B cell (primary cell): ENCODE measurements at regions not wholly inside any gene's neighbourhood (a gene's known extent, or its start where the extent isn't known, plus 50 kb on each side); places are given as distances from the start of the nearest gene placed in this dataset.

Experiments used
- CTCF ChIP-seq: fragments of 200-600 bp; IDR thresholded peaks from one replicate; pipeline ENCODE4 v1.8.0; 2022; ENCODE audit warnings: antibody characterized with exemption, mild to moderate bottlenecking
- EZH2 ChIP-seq: IDR thresholded peaks from 2 replicates; pipeline ENCODE4 v1.6.1; 2012; ENCODE audit warnings: borderline replicate concordance, low read depth, mild to moderate bottlenecking, moderate library complexity, low read length; ENCODE audit not compliant: insufficient read depth, poor library complexity, severe bottlenecking

- no peak for TF ChIP-seq CTCF
- TF ChIP-seq EZH2: no peak
These were observed 139.9 kb downstream of the CPEB2 start for GRCh38 chr4:15142201-15142600.
